IMR-90 (cell line): ENCODE measurements at regions not wholly inside any gene's neighbourhood (a gene's known extent, or its start where the extent isn't known, plus 50 kb on each side); places are given as distances from the start of the nearest gene placed in this dataset.

Source experiments
- ATAC-seq: fragments of 200-7000 bp; cut with Tn5 transposase; 2 replicates; pipeline ENCODE4 v1.9.1; 2020; ENCODE audit warnings: low read depth, mild to moderate bottlenecking, moderate library complexity
- BruUV-seq: library from RNA; stranded (reverse); fragments of 400-500 nt; replicated peaks from 2 replicates; lab custom pipeline; 2021; lab: Mats Ljungman, UMichigan
- CTCF ChIA-PET: fragments of 300-600 bp; formaldehyde crosslinking; extraction: SDS; loops from one replicate; lab custom pipeline; 2021; ENCODE audit warnings: antibody characterized with exemption; lab: Yijun Ruan, JAX
- POLR2A ChIA-PET: fragments of 300-600 bp; sonication (Branson Sonifier 250); formaldehyde crosslinking; loops from one replicate; lab custom pipeline; 2022; ENCODE audit warnings: antibody characterized with exemption; ENCODE audit not compliant: unreplicated experiment; lab: Charles Lee
- DNase-seq: peaks from one replicate; pipeline ENCODE4 v3.0.0; 2013
- H2AFZ ChIP-seq: replicated peaks from 2 replicates; pipeline ENCODE3; 2013; ENCODE audit warnings: low read length, mild to moderate bottlenecking; ENCODE audit not compliant: poor library complexity
- H2AK5ac ChIP-seq: 2 replicates; pipeline ENCODE4 v1.6.1; 2013; ENCODE audit warnings: low read depth, low read length, inconsistent platforms
- H2AK9ac ChIP-seq: replicated peaks from 2 replicates; pipeline ENCODE3; 2013; ENCODE audit warnings: mild to moderate bottlenecking, low read depth, low read length, moderate library complexity; ENCODE audit not compliant: poor library complexity
- H2BK120ac ChIP-seq: 2 replicates; pipeline ENCODE4 v1.6.1; 2013; ENCODE audit warnings: low read depth, low read length, inconsistent platforms
- H2BK15ac ChIP-seq: 3 replicates; pipeline ENCODE4 v1.6.1; 2013; ENCODE audit warnings: low read depth, low read length, inconsistent platforms
- H2BK20ac ChIP-seq: 2 replicates; pipeline ENCODE4 v1.6.1; 2013; ENCODE audit warnings: low read depth, mild to moderate bottlenecking, inconsistent platforms, low read length, moderate library complexity
- H2BK5ac ChIP-seq: 2 replicates; pipeline ENCODE4 v1.6.1; 2013; ENCODE audit warnings: mild to moderate bottlenecking, low read depth, low read length, inconsistent platforms; ENCODE audit not compliant: poor library complexity, severe bottlenecking
- H3K14ac ChIP-seq: replicated peaks from 2 replicates; pipeline ENCODE4 v1.6.1; 2013; ENCODE audit warnings: low read depth, low read length, inconsistent platforms
- H3K18ac ChIP-seq: 2 replicates; pipeline ENCODE4 v1.6.1; 2013; ENCODE audit warnings: low read depth, low read length, control low read depth
- H3K23ac ChIP-seq: 2 replicates; pipeline ENCODE4 v1.6.1; 2013; ENCODE audit warnings: low read depth, low read length, inconsistent platforms
- H3K27ac ChIP-seq: 2 replicates; pipeline ENCODE4 v1.5.1; 2013; ENCODE audit warnings: mild to moderate bottlenecking, control low read depth, low read length; ENCODE audit not compliant: insufficient read depth
- H3K27me3 ChIP-seq: 2 replicates; pipeline ENCODE4 v1.6.1; 2013; ENCODE audit warnings: low read length; ENCODE audit not compliant: control insufficient read depth, insufficient read depth
- H3K36me3 ChIP-seq: 2 replicates; pipeline ENCODE4 v1.6.1; 2013; ENCODE audit warnings: low read length, mixed read lengths; ENCODE audit not compliant: control insufficient read depth, insufficient read depth
- H3K4ac ChIP-seq: 2 replicates; pipeline ENCODE4 v1.6.1; 2013; ENCODE audit warnings: low read depth, low read length, inconsistent platforms
- H3K4me1 ChIP-seq: 2 replicates; pipeline ENCODE4 v1.6.1; 2013; ENCODE audit warnings: low read length, mixed read lengths; ENCODE audit not compliant: control insufficient read depth, insufficient read depth
- H3K4me2 ChIP-seq: 2 replicates; pipeline ENCODE4 v1.6.1; 2013; ENCODE audit warnings: low read depth, mild to moderate bottlenecking, control low read depth, low read length, moderate library complexity
- H3K4me3 ChIP-seq: 2 replicates; pipeline ENCODE4 v1.5.1; 2013; ENCODE audit warnings: low read depth, mild to moderate bottlenecking, control low read depth, low read length, moderate library complexity; ENCODE audit not compliant: insufficient read depth
- H3K56ac ChIP-seq: 2 replicates; pipeline ENCODE4 v1.6.1; 2013; ENCODE audit warnings: low read length, inconsistent platforms; ENCODE audit not compliant: insufficient read depth; ENCODE audit errors: extremely low read depth
- H3K79me1 ChIP-seq, 2 experiments: 2 replicates each; pipeline ENCODE4 v1.6.1; 2013; ENCODE audit warnings: low read length in 2 of 2, inconsistent platforms in 1 of 2, low read depth in 1 of 2
- H3K9ac ChIP-seq: 2 replicates; pipeline ENCODE4 v1.6.1; 2013; ENCODE audit warnings: low read depth, low read length, control low read depth
- H3K9me1 ChIP-seq: 2 replicates; pipeline ENCODE4 v1.6.1; 2013; ENCODE audit warnings: low read length, inconsistent platforms; ENCODE audit not compliant: insufficient read depth
- H3K9me3 ChIP-seq: 2 replicates; pipeline ENCODE4 v1.6.1; 2013; ENCODE audit warnings: low read length; ENCODE audit not compliant: control insufficient read depth, insufficient read depth
- H4K20me1 ChIP-seq: 2 replicates; pipeline ENCODE4 v1.6.1; 2013; ENCODE audit warnings: low read length, inconsistent platforms; ENCODE audit not compliant: insufficient read depth
- H4K5ac ChIP-seq: 2 replicates; pipeline ENCODE4 v1.6.1; 2013; ENCODE audit warnings: mild to moderate bottlenecking, low read depth, low read length, control low read depth
- H4K8ac ChIP-seq, 2 experiments: 2 replicates each; pipeline ENCODE4 v1.6.1; 2013; ENCODE audit warnings: low read depth in 2 of 2, low read length in 2 of 2, control low read depth in 1 of 2, inconsistent platforms in 1 of 2
- H4K91ac ChIP-seq: 2 replicates; pipeline ENCODE4 v1.6.1; 2013; ENCODE audit warnings: low read depth, low read length, inconsistent platforms; ENCODE audit not compliant: insufficient read depth
- CEBPB ChIP-seq: IDR thresholded peaks from 2 replicates; pipeline ENCODE4 v1.6.1; 2012; ENCODE audit warnings: low read depth, low read length, improper control_type of control experiment
- WGBS, 2 experiments: methylation state at CpG; one replicate each; pipeline versions ENCODE4 v1.1.5 to v1.1.7; 2013; ENCODE audit warnings: missing lambda C conversion rate in 2 of 2; ENCODE audit not compliant: insufficient read length in 1 of 2; ENCODE audit errors: extremely low coverage in 2 of 2; 5-methylcytosine and 5-hydroxymethylcytosine counted together
- dilution Hi-C: fragments of 300-500 bp; cut with HindIII; formaldehyde crosslinking; loops from one replicate; pipeline ENCODE4 v1.14.3; 2018; ENCODE audit warnings: low sequenced_read_pairs; ENCODE audit not compliant: unreplicated experiment
- in situ Hi-C: fragments of 300-500 bp; cut with MboI; formaldehyde crosslinking; loops from 3 replicates; pipeline ENCODE4 v1.14.3; 2019; ENCODE audit warnings: low sequenced_read_pairs, inconsistent platforms, mixed read lengths
- intact Hi-C: fragments of 100-400 bp; cut with micrococcal nuclease; formaldehyde crosslinking; loops from 2 replicates; pipeline ENCODE4 v1.10.0; 2022
- TF ChIP-seq, protein P1 (sequence below): fragments of 150-350 bp; IDR thresholded peaks from 2 replicates; pipeline ENCODE4 v1.6.1; 2016; ENCODE audit warnings: low read depth, mild to moderate bottlenecking, low read length, moderate library complexity, borderline replicate concordance

DNA sequence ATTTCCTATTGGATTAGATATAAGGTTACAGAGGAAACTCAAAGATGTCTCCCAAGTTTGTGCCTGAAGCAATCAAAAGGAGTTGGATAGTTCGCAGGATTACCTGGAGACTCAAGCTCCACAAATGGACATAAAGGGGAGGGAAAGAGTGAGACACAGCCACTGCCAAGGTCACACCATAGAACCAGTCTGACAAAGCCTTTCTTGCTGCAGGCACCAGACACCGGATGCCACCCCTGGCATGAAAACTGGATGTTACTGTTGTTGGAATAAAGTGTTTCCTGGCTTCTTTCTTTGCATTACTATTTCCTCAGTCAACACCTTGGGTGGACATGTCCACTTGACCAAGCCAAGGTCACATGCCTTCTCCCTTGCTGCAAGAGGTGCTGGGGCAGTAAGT is 70.6 kb downstream of the SNRPE start:
- Histone ChIP-seq H3K56ac (no peak overlapping the region), H3K4me2 (no peak overlapping the region), H3K4ac (no peak overlapping the region), H2AFZ (no peak overlapping the region), H2BK5ac (no peak overlapping the region), H2AK9ac (no peak overlapping the region), H3K27me3 (peaks cover 10% of the 10 kb centered on the region), H3K4me3 (no peak overlapping the region), H3K4me1 (no peaks in the 10 kb centered on the region; the same call in 1 of the 2 replicates), H2BK15ac (no peak overlapping the region), H4K20me1 (no peaks in the 10 kb centered on the region), H3K36me3 (no peaks in the 10 kb centered on the region), H4K8ac (no peak overlapping the region), H2AK5ac (no peak overlapping the region), H3K14ac (no peak overlapping the region), H2BK120ac (no peak overlapping the region), H3K79me1 (no peaks in the 10 kb centered on the region), H3K18ac (no peak overlapping the region), H3K9me3 (no peaks in the 10 kb centered on the region), H3K9me1 (no peaks in the 10 kb centered on the region), H3K9ac (no peak overlapping the region), H4K5ac (no peak overlapping the region), H3K23ac (no peak overlapping the region), H4K91ac (no peak overlapping the region), H2BK20ac (no peak overlapping the region), H3K27ac (no peak overlapping the region)
- ChIA-PET POLR2A (interaction anchor here (0.7 kb wide), 1 partner anchor 22 kb away, joined by 3 read pairs; no protein-coding TSS in a partner anchor), CTCF (no interaction called here)
- TF ChIP-seq, protein P1, sequence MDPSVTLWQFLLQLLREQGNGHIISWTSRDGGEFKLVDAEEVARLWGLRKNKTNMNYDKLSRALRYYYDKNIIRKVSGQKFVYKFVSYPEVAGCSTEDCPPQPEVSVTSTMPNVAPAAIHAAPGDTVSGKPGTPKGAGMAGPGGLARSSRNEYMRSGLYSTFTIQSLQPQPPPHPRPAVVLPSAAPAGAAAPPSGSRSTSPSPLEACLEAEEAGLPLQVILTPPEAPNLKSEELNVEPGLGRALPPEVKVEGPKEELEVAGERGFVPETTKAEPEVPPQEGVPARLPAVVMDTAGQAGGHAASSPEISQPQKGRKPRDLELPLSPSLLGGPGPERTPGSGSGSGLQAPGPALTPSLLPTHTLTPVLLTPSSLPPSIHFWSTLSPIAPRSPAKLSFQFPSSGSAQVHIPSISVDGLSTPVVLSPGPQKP, result no peak
- TF ChIP-seq CEBPB, result no peak
- intact Hi-C loops, result no loop called here
- WGBS, 2 experiments, result no CpG with 5 or more reads among the region's 2 CpGs
- dilution Hi-C loops, result no loop called here
- BruUV-seq, result no TSS peak
- in situ Hi-C loops, result no loop called here
- DNase-seq (no peak), ATAC-seq (no peak)
